ENCODE measurements at regions not wholly inside any gene's neighbourhood (a gene's known extent, or its start where the extent isn't known, plus 50 kb on each side); places are given as distances from the start of the nearest gene placed in this dataset.

DNA sequence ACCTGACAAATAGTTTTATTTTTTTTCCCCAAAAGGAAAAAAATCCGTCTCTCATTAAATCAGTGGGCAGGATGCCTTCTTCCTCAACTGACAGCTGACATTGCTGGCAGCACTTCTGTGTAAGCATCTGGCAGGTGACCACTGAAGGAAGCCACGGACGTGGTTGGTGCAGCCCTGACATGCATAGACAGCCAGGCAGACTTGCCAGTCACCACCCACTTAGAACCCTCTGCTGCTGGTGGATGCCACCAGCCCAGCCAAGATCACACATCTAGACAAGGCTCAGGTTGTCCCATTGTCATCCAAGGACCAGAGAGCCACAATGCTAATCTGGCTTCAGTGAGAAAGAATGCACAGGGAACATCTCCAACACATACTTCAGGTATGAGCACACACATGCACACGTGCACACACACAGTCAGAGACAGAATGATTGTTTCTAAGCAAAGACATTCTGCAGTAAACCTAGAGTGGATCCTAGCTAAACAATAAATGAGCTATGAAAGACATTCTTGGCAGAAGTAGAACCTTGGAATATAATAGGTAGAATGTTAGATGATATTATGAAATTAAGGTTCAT lies 49.8 kb upstream of the BMAL1 start:
- TF ChIP-seq, protein P1, sequence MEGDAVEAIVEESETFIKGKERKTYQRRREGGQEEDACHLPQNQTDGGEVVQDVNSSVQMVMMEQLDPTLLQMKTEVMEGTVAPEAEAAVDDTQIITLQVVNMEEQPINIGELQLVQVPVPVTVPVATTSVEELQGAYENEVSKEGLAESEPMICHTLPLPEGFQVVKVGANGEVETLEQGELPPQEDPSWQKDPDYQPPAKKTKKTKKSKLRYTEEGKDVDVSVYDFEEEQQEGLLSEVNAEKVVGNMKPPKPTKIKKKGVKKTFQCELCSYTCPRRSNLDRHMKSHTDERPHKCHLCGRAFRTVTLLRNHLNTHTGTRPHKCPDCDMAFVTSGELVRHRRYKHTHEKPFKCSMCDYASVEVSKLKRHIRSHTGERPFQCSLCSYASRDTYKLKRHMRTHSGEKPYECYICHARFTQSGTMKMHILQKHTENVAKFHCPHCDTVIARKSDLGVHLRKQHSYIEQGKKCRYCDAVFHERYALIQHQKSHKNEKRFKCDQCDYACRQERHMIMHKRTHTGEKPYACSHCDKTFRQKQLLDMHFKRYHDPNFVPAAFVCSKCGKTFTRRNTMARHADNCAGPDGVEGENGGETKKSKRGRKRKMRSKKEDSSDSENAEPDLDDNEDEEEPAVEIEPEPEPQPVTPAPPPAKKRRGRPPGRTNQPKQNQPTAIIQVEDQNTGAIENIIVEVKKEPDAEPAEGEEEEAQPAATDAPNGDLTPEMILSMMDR (conservative IDR thresholded peaks at IDR 0.05; ENCODE audit: low read depth, low read length) = no peak
- TF ChIP-seq EZH2 (IDR thresholded peaks at IDR 0.05; ENCODE audit: low read length, unreplicated experiment) (no peak), EZH2phosphoT487 (IDR thresholded peaks at IDR 0.05; ENCODE audit: borderline replicate concordance, low read length) (no peak)

Measured in PC-3 (cell line).